Breast epithelium (tissue), 3 donors: ENCODE measurements at regions not wholly inside any gene's neighbourhood (a gene's known extent, or its start where the extent isn't known, plus 50 kb on each side); places are given as distances from the start of the nearest gene placed in this dataset.

ENCODE experiments used
- POLR2A ChIP-seq: fragments of 450-650 bp; IDR thresholded peaks from one replicate; pipeline ENCODE4 v1.6.1; 2016; ENCODE audit warnings: antibody characterized with exemption, mild to moderate bottlenecking, moderate library complexity
- TF ChIP-seq, protein P1 (sequence below), 3 donors: fragments of 450-650 bp; IDR thresholded peaks; one replicate each; pipeline ENCODE4 v1.5.1; 2016 to 2017; ENCODE audit warnings: antibody characterized with exemption in 3 of 3, mild to moderate bottlenecking in 3 of 3, moderate library complexity in 3 of 3

DNA sequence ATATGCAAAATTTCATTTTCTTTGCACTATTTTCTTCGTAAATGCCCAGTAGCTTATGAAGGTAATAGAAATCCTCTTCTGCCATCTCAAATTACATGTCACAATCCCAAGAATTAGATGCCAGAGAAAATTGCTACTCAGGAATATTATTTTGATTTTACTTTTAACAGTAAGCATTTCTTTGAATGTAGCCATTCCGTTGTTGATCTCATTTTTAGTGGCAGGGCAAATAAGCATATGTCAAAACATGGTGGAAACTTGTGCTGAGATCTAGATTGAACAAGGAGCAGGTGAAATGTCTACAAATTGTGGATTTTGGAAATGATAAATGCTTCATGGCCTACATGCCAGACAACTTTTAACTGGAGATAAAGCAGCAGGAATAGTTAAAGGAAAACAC lies 291.8 kb downstream of the SDHAF3 start:
- TF ChIP-seq, protein P1, sequence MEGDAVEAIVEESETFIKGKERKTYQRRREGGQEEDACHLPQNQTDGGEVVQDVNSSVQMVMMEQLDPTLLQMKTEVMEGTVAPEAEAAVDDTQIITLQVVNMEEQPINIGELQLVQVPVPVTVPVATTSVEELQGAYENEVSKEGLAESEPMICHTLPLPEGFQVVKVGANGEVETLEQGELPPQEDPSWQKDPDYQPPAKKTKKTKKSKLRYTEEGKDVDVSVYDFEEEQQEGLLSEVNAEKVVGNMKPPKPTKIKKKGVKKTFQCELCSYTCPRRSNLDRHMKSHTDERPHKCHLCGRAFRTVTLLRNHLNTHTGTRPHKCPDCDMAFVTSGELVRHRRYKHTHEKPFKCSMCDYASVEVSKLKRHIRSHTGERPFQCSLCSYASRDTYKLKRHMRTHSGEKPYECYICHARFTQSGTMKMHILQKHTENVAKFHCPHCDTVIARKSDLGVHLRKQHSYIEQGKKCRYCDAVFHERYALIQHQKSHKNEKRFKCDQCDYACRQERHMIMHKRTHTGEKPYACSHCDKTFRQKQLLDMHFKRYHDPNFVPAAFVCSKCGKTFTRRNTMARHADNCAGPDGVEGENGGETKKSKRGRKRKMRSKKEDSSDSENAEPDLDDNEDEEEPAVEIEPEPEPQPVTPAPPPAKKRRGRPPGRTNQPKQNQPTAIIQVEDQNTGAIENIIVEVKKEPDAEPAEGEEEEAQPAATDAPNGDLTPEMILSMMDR (IDR thresholded peaks at IDR 0.05) = no peak
- TF ChIP-seq POLR2A = no peak
